Astrocyte (in vitro differentiated cells and primary cell): ENCODE measurements at regions not wholly inside any gene's neighbourhood (a gene's known extent, or its start where the extent isn't known, plus 50 kb on each side); places are given as distances from the start of the nearest gene placed in this dataset.

Experiments
- CTCF ChIP-seq: IDR thresholded peaks from 2 replicates; pipeline ENCODE4 v1.5.1; 2011; ENCODE audit warnings: low read depth, mild to moderate bottlenecking, inconsistent platforms, low read length, moderate library complexity; ENCODE audit not compliant: insufficient read depth
- EZH2 ChIP-seq: IDR thresholded peaks from 2 replicates; pipeline ENCODE4 v1.6.1; 2012; ENCODE audit warnings: mild to moderate bottlenecking, low read length, inconsistent platforms; ENCODE audit not compliant: insufficient read depth

GRCh38 chr6:111989743-111990142 is 64.2 kb upstream of the CCN6 start:
- TF ChIP-seq EZH2 (no peak), CTCF (no peak)
